NB4 (cell line): ENCODE measurements at regions not wholly inside any gene's neighbourhood (a gene's known extent, or its start where the extent isn't known, plus 50 kb on each side); places are given as distances from the start of the nearest gene placed in this dataset.

Source experiments
- TF ChIP-seq, protein P1 (sequence below): IDR thresholded peaks from one replicate; pipeline ENCODE4 v1.5.1; 2012; ENCODE audit warnings: low read depth, low read length
- TF ChIP-seq, protein P2 (sequence below): IDR thresholded peaks from 2 replicates; pipeline ENCODE4 v1.6.1; 2011; ENCODE audit warnings: low read depth, low read length

DNA sequence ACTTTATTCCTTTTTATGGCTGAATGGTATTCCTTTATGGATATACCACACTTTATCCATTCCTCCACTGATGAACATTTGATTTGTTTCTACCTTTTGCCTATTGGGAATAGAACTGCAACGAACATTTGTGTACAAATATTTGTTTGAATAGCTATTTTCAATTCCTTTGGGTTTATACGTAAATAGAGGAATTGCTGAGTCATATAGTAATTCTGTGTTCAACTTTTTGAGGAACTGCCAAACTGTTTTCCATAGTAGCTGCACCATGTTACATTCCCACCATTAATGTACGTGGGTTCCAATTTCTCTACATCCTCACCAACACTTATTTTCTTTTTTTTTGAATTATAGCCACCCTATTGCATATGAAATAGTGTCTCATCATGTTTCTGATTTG is 156.5 kb upstream of the ATP6AP2 start:
- TF ChIP-seq, protein P1, sequence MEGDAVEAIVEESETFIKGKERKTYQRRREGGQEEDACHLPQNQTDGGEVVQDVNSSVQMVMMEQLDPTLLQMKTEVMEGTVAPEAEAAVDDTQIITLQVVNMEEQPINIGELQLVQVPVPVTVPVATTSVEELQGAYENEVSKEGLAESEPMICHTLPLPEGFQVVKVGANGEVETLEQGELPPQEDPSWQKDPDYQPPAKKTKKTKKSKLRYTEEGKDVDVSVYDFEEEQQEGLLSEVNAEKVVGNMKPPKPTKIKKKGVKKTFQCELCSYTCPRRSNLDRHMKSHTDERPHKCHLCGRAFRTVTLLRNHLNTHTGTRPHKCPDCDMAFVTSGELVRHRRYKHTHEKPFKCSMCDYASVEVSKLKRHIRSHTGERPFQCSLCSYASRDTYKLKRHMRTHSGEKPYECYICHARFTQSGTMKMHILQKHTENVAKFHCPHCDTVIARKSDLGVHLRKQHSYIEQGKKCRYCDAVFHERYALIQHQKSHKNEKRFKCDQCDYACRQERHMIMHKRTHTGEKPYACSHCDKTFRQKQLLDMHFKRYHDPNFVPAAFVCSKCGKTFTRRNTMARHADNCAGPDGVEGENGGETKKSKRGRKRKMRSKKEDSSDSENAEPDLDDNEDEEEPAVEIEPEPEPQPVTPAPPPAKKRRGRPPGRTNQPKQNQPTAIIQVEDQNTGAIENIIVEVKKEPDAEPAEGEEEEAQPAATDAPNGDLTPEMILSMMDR = no peak
- TF ChIP-seq, protein P2, sequence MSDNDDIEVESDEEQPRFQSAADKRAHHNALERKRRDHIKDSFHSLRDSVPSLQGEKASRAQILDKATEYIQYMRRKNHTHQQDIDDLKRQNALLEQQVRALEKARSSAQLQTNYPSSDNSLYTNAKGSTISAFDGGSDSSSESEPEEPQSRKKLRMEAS = no peak
